ENCODE measurements at regions not wholly inside any gene's neighbourhood (a gene's known extent, or its start where the extent isn't known, plus 50 kb on each side); places are given as distances from the start of the nearest gene placed in this dataset.

- DNase-seq (ENCODE audit: low read depth in 2 of 2), result no peak
These were observed 170.0 kb upstream of the PPARGC1A start for GRCh38 chr4:24059839-24060238.

- DNase-seq (ENCODE audit: low read depth in 2 of 2), result no peak
These were observed 168.2 kb upstream of the PPARGC1A start for GRCh38 chr4:24057915-24058559.

- no peak for DNase-seq (ENCODE audit: low read depth in 2 of 2)
These were observed 166.4 kb upstream of the PPARGC1A start for GRCh38 chr4:24056289-24056688.

GRCh38 chr4:24055623-24056022, 165.8 kb upstream of the PPARGC1A start:
- no peak for DNase-seq (ENCODE audit: low read depth in 2 of 2)

- DNase-seq (ENCODE audit: low read depth in 2 of 2), result no peak
These were observed 165.1 kb upstream of the PPARGC1A start for GRCh38 chr4:24054910-24055309.

GRCh38 chr4:24053934-24054333, 164.1 kb upstream of the PPARGC1A start:
- no peak for DNase-seq (ENCODE audit: low read depth in 2 of 2)

GRCh38 chr4:24044610-24045589, 155.1 kb upstream of the PPARGC1A start:
- DNase-seq (ENCODE audit: low read depth in 2 of 2), result no peak

- DNase-seq (ENCODE audit: low read depth in 2 of 2), result peak; percentile 96 to 97
These were observed 152.2 kb upstream of the PPARGC1A start for GRCh38 chr4:24042094-24042493.

GRCh38 chr4:24040811-24041210, 151.0 kb upstream of the PPARGC1A start:
- no peak for DNase-seq (ENCODE audit: low read depth in 2 of 2)

- DNase-seq (ENCODE audit: low read depth in 2 of 2), result no peak
These were observed 143.8 kb upstream of the PPARGC1A start for GRCh38 chr4:24033626-24034025.

- no peak for DNase-seq (ENCODE audit: low read depth in 2 of 2)
These were observed 142.6 kb upstream of the PPARGC1A start for GRCh38 chr4:24032371-24032989.

- DNase-seq (ENCODE audit: low read depth in 2 of 2), result no peak
These were observed 136.7 kb upstream of the PPARGC1A start for GRCh38 chr4:24026596-24026995.

GRCh38 chr4:24024605-24025004, 134.8 kb upstream of the PPARGC1A start:
- peak; percentile 24 to 43 for DNase-seq (ENCODE audit: low read depth in 2 of 2)

- peak; percentile 24 to 32 for DNase-seq (ENCODE audit: low read depth in 2 of 2)
These were observed 134.3 kb upstream of the PPARGC1A start for GRCh38 chr4:24024157-24024556.

- no peak for DNase-seq (ENCODE audit: low read depth in 2 of 2)
These were observed 125.9 kb upstream of the PPARGC1A start for GRCh38 chr4:24015782-24016181.

- no peak for DNase-seq (ENCODE audit: low read depth in 2 of 2)
These were observed 124.0 kb upstream of the PPARGC1A start for GRCh38 chr4:24013668-24014422.

GRCh38 chr4:24010994-24011393, 121.1 kb upstream of the PPARGC1A start:
- DNase-seq (ENCODE audit: low read depth in 2 of 2), result no peak

GRCh38 chr4:24010573-24010972, 120.7 kb upstream of the PPARGC1A start:
- DNase-seq (ENCODE audit: low read depth in 2 of 2), result no peak

GRCh38 chr4:24007860-24008261, 118.0 kb upstream of the PPARGC1A start:
- no peak for DNase-seq (ENCODE audit: low read depth in 2 of 2)

- DNase-seq (ENCODE audit: low read depth in 2 of 2), result no peak
These were observed 116.4 kb upstream of the PPARGC1A start for GRCh38 chr4:24006269-24006668.

GRCh38 chr4:24003926-24004325, 114.1 kb upstream of the PPARGC1A start:
- no peak for DNase-seq (ENCODE audit: low read depth in 2 of 2)

- DNase-seq (ENCODE audit: low read depth in 2 of 2), result no peak
These were observed 113.6 kb upstream of the PPARGC1A start for GRCh38 chr4:24003496-24003895.

All from fibroblast of skin of left biceps (primary cell).